ENCODE measurements at regions not wholly inside any gene's neighbourhood (a gene's known extent, or its start where the extent isn't known, plus 50 kb on each side); places are given as distances from the start of the nearest gene placed in this dataset. TPM values are rescaled to one million over a fixed set of nuclear protein-coding genes. Genes with fewer than 3 reads are reported as not detected.
A peak's percentile ranks its signal among the peaks of the same experiment; 100 is the strongest.

GRCh38 chr2:181396256-181397123 lies 60.7 kb upstream of the ITGA4 start:
- H4K20me1 ChIP-seq (ENCODE audit: insufficient read depth, low read depth, low read length): no peaks in the 10 kb centered on the region
- no peaks in the 10 kb centered on the region for H3K27me3 ChIP-seq (ENCODE audit: low read length)
- peak overlapping the region; percentile 82 for H3K27ac ChIP-seq (ENCODE audit: low read length)
- peaks cover 6% of the 10 kb centered on the region; the same call in 1 of the 2 replicates for H3K79me2 ChIP-seq (ENCODE audit: low read length)
- peaks cover 90% of the 10 kb centered on the region for H3K4me1 ChIP-seq (ENCODE audit: low read length)
- peak overlapping the region; percentile 20 for H3K4me2 ChIP-seq (ENCODE audit: low read depth, low read length, poor library complexity, severe bottlenecking)
- H3K9ac ChIP-seq (ENCODE audit: low read length): no peak overlapping the region
- H3K4me3 ChIP-seq (ENCODE audit: low read length): no peak overlapping the region
- H3K9me3 ChIP-seq (ENCODE audit: low read length): no peaks in the 10 kb centered on the region
- no peak overlapping the region for H2AFZ ChIP-seq (ENCODE audit: low read length)
- no peaks in the 10 kb centered on the region for H3K9me2 ChIP-seq (replicated peaks; ENCODE audit: insufficient read depth, low read length)
- no peaks in the 10 kb centered on the region for H3K36me3 ChIP-seq (ENCODE audit: insufficient read depth, low read length)
- DNase-seq: peak; percentile 57

DNA sequence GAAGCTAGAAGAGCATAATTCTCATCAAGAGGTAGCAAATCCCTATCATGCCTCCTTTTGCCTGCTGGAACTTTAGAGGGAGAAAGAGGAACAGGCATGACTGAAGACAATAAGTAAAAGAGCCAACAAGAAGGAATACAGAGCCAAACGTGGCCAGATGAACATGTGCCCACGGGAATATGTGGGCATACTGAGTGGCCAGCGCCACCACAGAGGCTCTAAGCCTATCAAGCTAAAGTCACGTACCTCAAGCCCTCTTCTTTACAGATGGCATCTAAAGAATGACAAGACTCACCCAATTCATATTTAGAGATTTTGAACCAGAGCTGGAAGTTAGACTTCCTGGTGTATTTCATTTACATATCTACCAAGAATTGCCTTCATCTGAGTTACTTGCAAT lies 59.9 kb upstream of the ITGA4 start:
- no peaks in the 10 kb centered on the region for H3K36me3 ChIP-seq (ENCODE audit: insufficient read depth, low read length)
- no peaks in the 10 kb centered on the region for H4K20me1 ChIP-seq (ENCODE audit: insufficient read depth, low read depth, low read length)
- DNase-seq: no peak
- H3K4me3 ChIP-seq (ENCODE audit: low read length): no peak overlapping the region
- H3K27ac ChIP-seq (ENCODE audit: low read length): peak overlapping the region; percentile 82; the same call in 1 of the 2 replicates
- peaks cover 89% of the 10 kb centered on the region for H3K4me1 ChIP-seq (ENCODE audit: low read length)
- H3K9me3 ChIP-seq (ENCODE audit: low read length): no peaks in the 10 kb centered on the region
- peak overlapping the region; percentile 20 for H3K4me2 ChIP-seq (ENCODE audit: low read depth, low read length, poor library complexity, severe bottlenecking)
- H3K9ac ChIP-seq (ENCODE audit: low read length): no peak overlapping the region
- no peaks in the 10 kb centered on the region for H3K27me3 ChIP-seq (ENCODE audit: low read length)
- H2AFZ ChIP-seq (ENCODE audit: low read length): no peak overlapping the region
- peaks cover 1% of the 10 kb centered on the region; the same call in 1 of the 2 replicates for H3K79me2 ChIP-seq (ENCODE audit: low read length)
- no peaks in the 10 kb centered on the region for H3K9me2 ChIP-seq (replicated peaks; ENCODE audit: insufficient read depth, low read length)

GRCh38 chr2:181398000-181398399 lies 59.2 kb upstream of the ITGA4 start:
- Histone ChIP-seq H3K4me1 (ENCODE audit: low read length) (peaks cover 89% of the 10 kb centered on the region), H3K4me3 (ENCODE audit: low read length) (no peak overlapping the region), H4K20me1 (ENCODE audit: insufficient read depth, low read depth, low read length) (no peaks in the 10 kb centered on the region), H3K79me2 (ENCODE audit: low read length) (0 out of 2 replicates have a peak, but pooled peaks cover under 1% of the 10 kb centered on the region), H3K27me3 (ENCODE audit: low read length) (no peaks in the 10 kb centered on the region), H3K4me2 (ENCODE audit: low read depth, low read length, poor library complexity, severe bottlenecking) (no peak overlapping the region), H3K36me3 (ENCODE audit: insufficient read depth, low read length) (no peaks in the 10 kb centered on the region), H3K9me2 (replicated peaks; ENCODE audit: insufficient read depth, low read length) (no peaks in the 10 kb centered on the region), H3K9ac (ENCODE audit: low read length) (no peak overlapping the region), H3K27ac (ENCODE audit: low read length) (peak overlapping the region; percentile 34; the same call in 1 of the 2 replicates), H3K9me3 (ENCODE audit: low read length) (no peaks in the 10 kb centered on the region), H2AFZ (ENCODE audit: low read length) (no peak overlapping the region)
- no peak for DNase-seq

GRCh38 chr2:181399027-181399426 lies 58.2 kb upstream of the ITGA4 start:
- H3K4me3 ChIP-seq (ENCODE audit: low read length): no peak overlapping the region
- H3K36me3 ChIP-seq (ENCODE audit: insufficient read depth, low read length): no peaks in the 10 kb centered on the region
- H3K79me2 ChIP-seq (ENCODE audit: low read length): peaks cover 4% of the 10 kb centered on the region; the same call in 1 of the 2 replicates
- no peaks in the 10 kb centered on the region for H4K20me1 ChIP-seq (ENCODE audit: insufficient read depth, low read depth, low read length)
- H3K9me3 ChIP-seq (ENCODE audit: low read length): no peaks in the 10 kb centered on the region
- H3K4me1 ChIP-seq (ENCODE audit: low read length): peaks cover 89% of the 10 kb centered on the region
- no peaks in the 10 kb centered on the region for H3K27me3 ChIP-seq (ENCODE audit: low read length)
- H2AFZ ChIP-seq (ENCODE audit: low read length): no peak overlapping the region
- peak; percentile 57 for DNase-seq
- H3K27ac ChIP-seq (ENCODE audit: low read length): peak overlapping the region; percentile 34
- no peak overlapping the region for H3K4me2 ChIP-seq (ENCODE audit: low read depth, low read length, poor library complexity, severe bottlenecking)
- no peaks in the 10 kb centered on the region for H3K9me2 ChIP-seq (replicated peaks; ENCODE audit: insufficient read depth, low read length)
- H3K9ac ChIP-seq (ENCODE audit: low read length): 0 out of 2 replicates have a peak overlapping the region, but pooled peaks have one; percentile 1

DNA sequence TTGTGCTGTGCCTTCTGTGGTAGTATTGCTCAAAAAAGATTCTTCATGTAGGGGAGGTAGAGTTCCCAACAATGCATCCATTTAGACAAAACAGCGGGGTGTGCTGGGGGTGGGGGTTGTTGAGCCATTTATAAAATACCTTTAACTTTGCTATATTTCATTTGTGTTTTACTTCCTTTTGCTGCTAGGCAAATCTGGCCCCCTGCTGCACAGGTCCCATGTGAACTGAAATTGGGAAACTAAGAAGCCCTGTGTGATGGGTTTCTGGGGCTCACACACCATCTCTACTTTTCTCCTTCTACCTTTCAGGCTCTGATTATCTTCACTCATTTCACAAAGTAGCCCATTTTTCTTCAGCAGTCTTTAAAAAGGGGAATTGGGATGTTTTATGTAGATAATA lies 52.7 kb upstream of the ITGA4 start:
- Histone ChIP-seq H2AFZ (ENCODE audit: low read length) (no peak overlapping the region), H3K9ac (ENCODE audit: low read length) (peak overlapping the region; percentile 62), H3K4me1 (ENCODE audit: low read length) (peaks cover 89% of the 10 kb centered on the region), H3K9me2 (replicated peaks; ENCODE audit: insufficient read depth, low read length) (no peaks in the 10 kb centered on the region), H4K20me1 (ENCODE audit: insufficient read depth, low read depth, low read length) (no peaks in the 10 kb centered on the region), H3K27ac (ENCODE audit: low read length) (peak overlapping the region; percentile 99), H3K4me2 (ENCODE audit: low read depth, low read length, poor library complexity, severe bottlenecking) (peak overlapping the region; percentile 70), H3K9me3 (ENCODE audit: low read length) (no peaks in the 10 kb centered on the region), H3K4me3 (ENCODE audit: low read length) (peak overlapping the region; percentile 42), H3K27me3 (ENCODE audit: low read length) (no peaks in the 10 kb centered on the region), H3K36me3 (ENCODE audit: insufficient read depth, low read length) (peaks cover 5% of the 10 kb centered on the region; the same call in 1 of the 2 replicates), H3K79me2 (ENCODE audit: low read length) (peaks cover 8% of the 10 kb centered on the region; the same call in 1 of the 2 replicates)
- peak; percentile 95 for DNase-seq

GRCh38 chr2:181407171-181407570 lies 50.0 kb upstream of the ITGA4 start:
- Histone ChIP-seq H3K4me3 (ENCODE audit: low read length) (no peak overlapping the region), H3K9me3 (ENCODE audit: low read length) (no peaks in the 10 kb centered on the region), H3K27me3 (ENCODE audit: low read length) (no peaks in the 10 kb centered on the region), H4K20me1 (ENCODE audit: insufficient read depth, low read depth, low read length) (no peaks in the 10 kb centered on the region), H3K4me2 (ENCODE audit: low read depth, low read length, poor library complexity, severe bottlenecking) (peak overlapping the region; percentile 77), H3K4me1 (ENCODE audit: low read length) (peaks cover 100% of the 10 kb centered on the region), H3K9me2 (replicated peaks; ENCODE audit: insufficient read depth, low read length) (no peaks in the 10 kb centered on the region), H3K27ac (ENCODE audit: low read length) (peak overlapping the region; percentile 99), H2AFZ (ENCODE audit: low read length) (no peak overlapping the region), H3K36me3 (ENCODE audit: insufficient read depth, low read length) (peaks cover 9% of the 10 kb centered on the region), H3K9ac (ENCODE audit: low read length) (peak overlapping the region; percentile 38; the same call in 1 of the 2 replicates), H3K79me2 (ENCODE audit: low read length) (peaks cover 13% of the 10 kb centered on the region)
- DNase-seq: no peak

Small RNA genes lying in the stretch of these regions (small RNA-seq; reads per million reads assigned to genes)
- gene MIR4437: not detected
